K562 (cell line): ENCODE measurements at regions not wholly inside any gene's neighbourhood (a gene's known extent, or its start where the extent isn't known, plus 50 kb on each side); places are given as distances from the start of the nearest gene placed in this dataset.

ENCODE experiments used
- EGR1 ChIP-seq: fragments of 450-650 bp; conservative IDR thresholded peaks from 2 replicates; pipeline ENCODE4 v1.6.1; 2017; ENCODE audit warnings: mild to moderate bottlenecking
- EP300 ChIP-seq: IDR thresholded peaks from 2 replicates; pipeline ENCODE4 v1.6.1; 2012; ENCODE audit warnings: low read length, improper control_type of control experiment
- LARP7 ChIP-seq: fragments of 450-650 bp; IDR thresholded peaks from 2 replicates; pipeline ENCODE4 v1.6.1; 2016
- SMAD3 ChIP-seq: fragments of 450-650 bp; formaldehyde crosslinking; conservative IDR thresholded peaks from 2 replicates; pipeline ENCODE4 v1.4.0; 2020; ENCODE audit warnings: mild to moderate bottlenecking
- TEAD1 ChIP-seq, 2 experiments: fragments of 450-650 bp in 1 of 2; sonication (generic) in 1 of 2; formaldehyde crosslinking; IDR thresholded peaks; 2 replicates each; pipeline versions ENCODE4 v1.4.0 to v1.8.0; 2020 to 2022; ENCODE audit warnings: mild to moderate bottlenecking in 2 of 2, missing genetic modification reagents in 1 of 2
- XRCC4 ChIP-seq: IDR thresholded peaks from one replicate; pipeline ENCODE4 v1.6.1; 2011; ENCODE audit not compliant: insufficient read depth, insufficient read length; ENCODE audit errors: extremely low read depth
- ZNF354B ChIP-seq: fragments of 250-450 bp; sonication (Bioruptor Pico); IDR thresholded peaks from 2 replicates; pipeline ENCODE4 v1.4.0; 2020
- ZNF76 ChIP-seq: fragments of 250-450 bp; sonication (Bioruptor Pico); IDR thresholded peaks from 2 replicates; pipeline ENCODE4 v1.4.0; 2020; ENCODE audit warnings: mild to moderate bottlenecking, moderate library complexity, borderline replicate concordance
- TF ChIP-seq, protein P1 (sequence below): fragments of 450-650 bp; IDR thresholded peaks from 2 replicates; pipeline ENCODE4 v1.6.1; 2018; ENCODE audit warnings: mild to moderate bottlenecking, low read depth; ENCODE audit not compliant: partially characterized antibody
- TF ChIP-seq, protein P2 (sequence below), 2 experiments: IDR thresholded peaks; 2 replicates each; pipeline ENCODE4 v1.6.1; 2011; ENCODE audit warnings: borderline replicate concordance in 1 of 2, control low read depth in 1 of 2, low read depth in 1 of 2, low read length in 1 of 2, mild to moderate bottlenecking in 1 of 2, mixed read lengths in 1 of 2, moderate library complexity in 1 of 2; ENCODE audit not compliant: insufficient read depth in 1 of 2, insufficient read length in 1 of 2, poor library complexity in 1 of 2, severe bottlenecking in 1 of 2; ENCODE audit errors: extremely low read depth in 1 of 2

DNA sequence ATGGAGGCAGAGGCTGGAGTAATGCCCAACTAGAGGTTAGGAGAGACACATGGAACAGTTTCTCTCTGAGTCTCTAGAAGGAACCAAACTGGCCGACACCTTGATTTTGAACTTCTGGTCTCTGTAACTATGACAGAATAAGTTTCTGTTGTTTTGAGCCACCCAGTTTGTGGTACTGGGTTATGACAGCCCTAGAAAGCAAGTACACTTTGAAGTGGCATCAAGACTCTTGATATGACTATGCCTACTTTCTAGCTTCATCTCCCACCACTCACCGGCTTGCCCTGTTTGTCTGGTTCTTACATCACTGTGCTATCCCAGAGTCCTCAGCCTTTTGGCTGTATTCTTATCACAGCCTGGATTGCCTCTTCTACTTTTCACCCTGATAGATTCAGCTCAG is 230.3 kb upstream of the USP24 start (continued):
- TF ChIP-seq ZNF76 (CRISPR knock-in tag) (no peak), EP300 (no peak), SMAD3 (CRISPR knock-in tag) (no peak), EGR1 (no peak), LARP7 (no peak), TEAD1 (CRISPR knock-in tag; IDR thresholded peaks at IDR 0.05) (no peak), ZNF354B (CRISPR knock-in tag) (no peak), XRCC4 (no peak)
- TF ChIP-seq, protein P1, sequence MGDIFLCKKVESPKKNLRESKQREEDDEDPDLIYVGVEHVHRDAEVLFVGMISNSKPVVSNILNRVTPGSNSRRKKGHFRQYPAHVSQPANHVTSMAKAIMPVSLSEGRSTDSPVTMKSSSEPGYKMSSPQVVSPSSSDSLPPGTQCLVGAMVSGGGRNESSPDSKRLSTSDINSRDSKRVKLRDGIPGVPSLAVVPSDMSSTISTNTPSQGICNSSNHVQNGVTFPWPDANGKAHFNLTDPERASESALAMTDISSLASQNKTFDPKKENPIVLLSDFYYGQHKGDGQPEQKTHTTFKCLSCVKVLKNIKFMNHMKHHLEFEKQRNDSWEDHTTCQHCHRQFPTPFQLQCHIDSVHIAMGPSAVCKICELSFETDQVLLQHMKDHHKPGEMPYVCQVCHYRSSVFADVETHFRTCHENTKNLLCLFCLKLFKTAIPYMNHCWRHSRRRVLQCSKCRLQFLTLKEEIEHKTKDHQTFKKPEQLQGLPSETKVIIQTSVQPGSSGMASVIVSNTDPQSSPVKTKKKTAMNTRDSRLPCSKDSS: no peak
- TF ChIP-seq, protein P2, sequence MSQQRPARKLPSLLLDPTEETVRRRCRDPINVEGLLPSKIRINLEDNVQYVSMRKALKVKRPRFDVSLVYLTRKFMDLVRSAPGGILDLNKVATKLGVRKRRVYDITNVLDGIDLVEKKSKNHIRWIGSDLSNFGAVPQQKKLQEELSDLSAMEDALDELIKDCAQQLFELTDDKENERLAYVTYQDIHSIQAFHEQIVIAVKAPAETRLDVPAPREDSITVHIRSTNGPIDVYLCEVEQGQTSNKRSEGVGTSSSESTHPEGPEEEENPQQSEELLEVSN (IDR thresholded peaks at IDR 0.05; ENCODE audit: borderline replicate concordance in 1 of 2, extremely low read depth in 1 of 2, insufficient read depth in 1 of 2, insufficient read length in 1 of 2, low read depth in 1 of 2, low read length in 1 of 2, poor library complexity in 1 of 2, severe bottlenecking in 1 of 2): no peak
- TF ChIP-seq, all 486 proteins: peak for 0
